HG02943 (cell line): ENCODE measurements at regions not wholly inside any gene's neighbourhood (a gene's known extent, or its start where the extent isn't known, plus 50 kb on each side); places are given as distances from the start of the nearest gene placed in this dataset.
"Not testable (repeated sequence)": the region's sequence is repeated elsewhere in the genome, so short reads cannot be mapped to it uniquely, and the experiment has no call there.

ENCODE experiments used
- ATAC-seq: cut with Tn5 transposase; IDR thresholded peaks from one replicate; pipeline ENCODE4 v1.9.1; 2021; ENCODE audit warnings: mild to moderate bottlenecking, low read depth, moderate library complexity; ENCODE audit not compliant: unreplicated experiment

GRCh38 chr11:13160806-13161205, 116.8 kb upstream of the BMAL1 start:
- ATAC-seq = no peak

GRCh38 chr11:13163158-13163557, 114.4 kb upstream of the BMAL1 start:
- no peak for ATAC-seq

- no peak for ATAC-seq
Observed at GRCh38 chr11:13166036-13166435, 111.6 kb upstream of the BMAL1 start.

GRCh38 chr11:13168271-13168670, 109.3 kb upstream of the BMAL1 start:
- ATAC-seq = no peak

- no peak for ATAC-seq
Observed at GRCh38 chr11:13169709-13170108, 107.9 kb upstream of the BMAL1 start.

- ATAC-seq = no peak
Observed at GRCh38 chr11:13174090-13174489, 103.5 kb upstream of the BMAL1 start.

- no peak for ATAC-seq
Observed at GRCh38 chr11:13183094-13183825, 94.3 kb upstream of the BMAL1 start.

- ATAC-seq = no peak
Observed at GRCh38 chr11:13183826-13184196, 93.8 kb upstream of the BMAL1 start.

GRCh38 chr11:13184295-13184794, 93.2 kb upstream of the BMAL1 start:
- no peak for ATAC-seq

GRCh38 chr11:13188179-13188578, 89.4 kb upstream of the BMAL1 start:
- ATAC-seq = no peak

- ATAC-seq = no peak
Observed at GRCh38 chr11:13189561-13190426, 87.8 kb upstream of the BMAL1 start.

GRCh38 chr11:13193613-13194012, 84.0 kb upstream of the BMAL1 start:
- no peak for ATAC-seq

GRCh38 chr11:13197374-13197773, 80.2 kb upstream of the BMAL1 start:
- ATAC-seq = not testable (repeated sequence)

GRCh38 chr11:13205486-13205885, 72.1 kb upstream of the BMAL1 start:
- no peak for ATAC-seq

- no peak for ATAC-seq
Observed at GRCh38 chr11:13206086-13206640, 71.4 kb upstream of the BMAL1 start.

- no peak for ATAC-seq
Observed at GRCh38 chr11:13207270-13207664, 70.3 kb upstream of the BMAL1 start.

- ATAC-seq = no peak
Observed at GRCh38 chr11:13207665-13208594, 69.7 kb upstream of the BMAL1 start.

GRCh38 chr11:13208921-13209320, 68.7 kb upstream of the BMAL1 start:
- no peak for ATAC-seq

GRCh38 chr11:13209379-13209778, 68.2 kb upstream of the BMAL1 start:
- ATAC-seq = no peak

- ATAC-seq = no peak
Observed at GRCh38 chr11:13210424-13210823, 67.2 kb upstream of the BMAL1 start.
